Prostate gland (tissue), 2 donors: ENCODE measurements at regions not wholly inside any gene's neighbourhood (a gene's known extent, or its start where the extent isn't known, plus 50 kb on each side); places are given as distances from the start of the nearest gene placed in this dataset.

Source experiments
- POLR2A ChIP-seq: fragments of 450-650 bp; IDR thresholded peaks from one replicate; pipeline ENCODE4 v1.6.1; 2016; ENCODE audit warnings: antibody characterized with exemption, mild to moderate bottlenecking
- POLR2AphosphoS5 ChIP-seq: sonication (generic); formaldehyde crosslinking; IDR thresholded peaks from one replicate; pipeline ENCODE4 v1.6.1; 2017; ENCODE audit warnings: antibody characterized with exemption
- TF ChIP-seq, protein P1 (sequence below), 4 experiments: fragments of 200-600 bp in 2 of 4; fragments of 450-650 bp in 2 of 4; sonication (generic) in 2 of 4; IDR thresholded peaks; 1 replicate in 3 of 4; 2 replicates in 1 of 4; pipeline ENCODE4 v1.5.1; 2016 to 2019; ENCODE audit warnings: antibody characterized with exemption in 4 of 4, mild to moderate bottlenecking in 2 of 4, moderate library complexity in 2 of 4

DNA sequence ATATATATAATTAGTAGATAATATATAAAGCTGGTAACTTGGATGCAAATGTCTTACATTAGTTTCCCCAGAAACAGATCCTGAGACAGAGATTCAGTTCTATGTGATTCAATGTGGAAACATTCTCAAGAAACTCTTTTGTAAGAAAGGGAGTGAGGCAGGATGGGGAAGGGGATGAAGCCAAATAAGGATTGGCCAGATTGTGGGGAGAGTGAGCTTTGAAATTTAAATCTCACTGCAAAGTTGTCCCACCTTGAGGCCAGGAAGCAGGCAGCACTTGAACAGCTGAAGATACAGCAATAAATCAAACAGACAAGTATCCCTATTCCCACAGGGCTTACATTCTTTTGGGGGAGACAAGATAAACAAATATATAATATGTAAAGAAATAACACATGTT lies 126.3 kb upstream of the HEY2 start:
- TF ChIP-seq, protein P1, sequence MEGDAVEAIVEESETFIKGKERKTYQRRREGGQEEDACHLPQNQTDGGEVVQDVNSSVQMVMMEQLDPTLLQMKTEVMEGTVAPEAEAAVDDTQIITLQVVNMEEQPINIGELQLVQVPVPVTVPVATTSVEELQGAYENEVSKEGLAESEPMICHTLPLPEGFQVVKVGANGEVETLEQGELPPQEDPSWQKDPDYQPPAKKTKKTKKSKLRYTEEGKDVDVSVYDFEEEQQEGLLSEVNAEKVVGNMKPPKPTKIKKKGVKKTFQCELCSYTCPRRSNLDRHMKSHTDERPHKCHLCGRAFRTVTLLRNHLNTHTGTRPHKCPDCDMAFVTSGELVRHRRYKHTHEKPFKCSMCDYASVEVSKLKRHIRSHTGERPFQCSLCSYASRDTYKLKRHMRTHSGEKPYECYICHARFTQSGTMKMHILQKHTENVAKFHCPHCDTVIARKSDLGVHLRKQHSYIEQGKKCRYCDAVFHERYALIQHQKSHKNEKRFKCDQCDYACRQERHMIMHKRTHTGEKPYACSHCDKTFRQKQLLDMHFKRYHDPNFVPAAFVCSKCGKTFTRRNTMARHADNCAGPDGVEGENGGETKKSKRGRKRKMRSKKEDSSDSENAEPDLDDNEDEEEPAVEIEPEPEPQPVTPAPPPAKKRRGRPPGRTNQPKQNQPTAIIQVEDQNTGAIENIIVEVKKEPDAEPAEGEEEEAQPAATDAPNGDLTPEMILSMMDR (IDR thresholded peaks at IDR 0.05): no peak
- TF ChIP-seq POLR2A (no peak), POLR2AphosphoS5 (no peak)
